HG03039 (cell line): ENCODE measurements at regions not wholly inside any gene's neighbourhood (a gene's known extent, or its start where the extent isn't known, plus 50 kb on each side); places are given as distances from the start of the nearest gene placed in this dataset.
A peak's percentile ranks its signal among the peaks of the same experiment; 100 is the strongest.
"Not testable (repeated sequence)": the region's sequence is repeated elsewhere in the genome, so short reads cannot be mapped to it uniquely, and the experiment has no call there.

Source experiments
- ATAC-seq: cut with Tn5 transposase; IDR thresholded peaks from one replicate; pipeline ENCODE4 v1.9.1; 2021; ENCODE audit warnings: mild to moderate bottlenecking, moderate library complexity; ENCODE audit not compliant: unreplicated experiment

GRCh38 chr11:34001557-34002064 is 49.9 kb upstream of the CAPRIN1 start:
- no peak for ATAC-seq

GRCh38 chr11:33999393-33999792 is 52.1 kb upstream of the CAPRIN1 start:
- ATAC-seq: no peak

- no peak for ATAC-seq
These were observed 53.8 kb upstream of the CAPRIN1 start for GRCh38 chr11:33997584-33998251.

- peak; percentile 54 for ATAC-seq
These were observed 54.8 kb upstream of the CAPRIN1 start for GRCh38 chr11:33996498-33997454.

- no peak for ATAC-seq
These were observed 56.6 kb upstream of the CAPRIN1 start for GRCh38 chr11:33994937-33995336.

DNA sequence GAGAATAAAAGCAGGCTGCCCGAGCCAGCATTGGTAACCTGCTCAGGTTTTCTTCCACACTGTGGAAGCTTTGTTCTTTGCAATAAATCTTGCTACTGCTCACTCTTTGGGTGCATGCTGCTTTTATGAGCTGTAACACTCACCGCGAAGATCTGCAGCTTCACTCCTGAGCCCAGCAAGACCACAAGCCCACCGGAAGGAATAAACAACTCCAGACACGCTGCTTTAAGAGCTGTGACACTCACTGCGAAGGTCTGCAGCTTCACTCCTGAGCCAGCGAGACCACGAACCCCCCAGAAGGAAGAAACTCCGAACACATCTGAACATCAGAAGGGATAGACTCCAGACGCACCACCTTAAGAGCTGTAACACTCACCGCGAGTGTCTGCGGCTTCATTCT is 60.4 kb upstream of the CAPRIN1 start:
- not testable (repeated sequence) for ATAC-seq

GRCh38 chr11:33990131-33990530 is 61.4 kb upstream of the CAPRIN1 start:
- not testable (repeated sequence) for ATAC-seq

DNA sequence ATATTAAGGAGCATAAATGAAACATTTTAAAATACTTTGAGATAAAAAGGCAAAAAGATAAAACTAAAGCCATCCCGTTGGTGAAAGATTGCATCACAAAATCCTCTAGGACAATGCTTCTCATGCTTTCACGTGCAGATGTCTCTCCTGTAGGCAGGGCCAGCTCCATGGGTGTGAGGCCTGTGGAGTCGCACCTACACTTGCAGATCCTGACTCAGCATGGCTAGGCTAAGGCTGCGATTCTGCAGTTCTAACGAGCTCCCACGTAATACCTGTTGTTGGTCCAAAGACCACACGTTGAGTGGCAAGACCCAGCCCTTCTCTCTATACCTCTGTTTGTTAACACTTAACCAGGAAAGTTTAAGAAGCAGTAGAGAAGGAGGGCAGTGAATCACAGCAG is 62.1 kb upstream of the CAPRIN1 start:
- no peak for ATAC-seq

GRCh38 chr11:33988586-33989370 is 62.8 kb upstream of the CAPRIN1 start:
- no peak for ATAC-seq

GRCh38 chr11:33987975-33988580 is 63.5 kb upstream of the CAPRIN1 start:
- no peak for ATAC-seq

DNA sequence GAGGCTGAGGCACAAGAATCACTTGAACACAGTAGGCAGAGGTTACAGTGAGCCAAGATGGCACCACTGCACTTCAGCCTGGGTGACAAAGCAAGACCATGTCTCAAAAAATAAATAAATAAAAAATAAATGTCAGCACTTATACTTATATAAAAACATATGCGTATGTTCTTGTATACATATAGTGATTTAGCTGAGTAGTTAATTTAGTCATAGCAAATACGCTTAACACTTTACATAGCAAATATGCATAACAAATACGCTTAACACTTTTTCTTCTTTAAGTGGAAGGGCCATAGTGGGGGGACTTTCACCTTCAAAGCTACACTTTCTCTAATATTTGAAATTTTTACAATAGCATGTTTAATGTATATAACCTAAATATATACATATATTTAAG is 64.0 kb upstream of the CAPRIN1 start:
- ATAC-seq: no peak

DNA sequence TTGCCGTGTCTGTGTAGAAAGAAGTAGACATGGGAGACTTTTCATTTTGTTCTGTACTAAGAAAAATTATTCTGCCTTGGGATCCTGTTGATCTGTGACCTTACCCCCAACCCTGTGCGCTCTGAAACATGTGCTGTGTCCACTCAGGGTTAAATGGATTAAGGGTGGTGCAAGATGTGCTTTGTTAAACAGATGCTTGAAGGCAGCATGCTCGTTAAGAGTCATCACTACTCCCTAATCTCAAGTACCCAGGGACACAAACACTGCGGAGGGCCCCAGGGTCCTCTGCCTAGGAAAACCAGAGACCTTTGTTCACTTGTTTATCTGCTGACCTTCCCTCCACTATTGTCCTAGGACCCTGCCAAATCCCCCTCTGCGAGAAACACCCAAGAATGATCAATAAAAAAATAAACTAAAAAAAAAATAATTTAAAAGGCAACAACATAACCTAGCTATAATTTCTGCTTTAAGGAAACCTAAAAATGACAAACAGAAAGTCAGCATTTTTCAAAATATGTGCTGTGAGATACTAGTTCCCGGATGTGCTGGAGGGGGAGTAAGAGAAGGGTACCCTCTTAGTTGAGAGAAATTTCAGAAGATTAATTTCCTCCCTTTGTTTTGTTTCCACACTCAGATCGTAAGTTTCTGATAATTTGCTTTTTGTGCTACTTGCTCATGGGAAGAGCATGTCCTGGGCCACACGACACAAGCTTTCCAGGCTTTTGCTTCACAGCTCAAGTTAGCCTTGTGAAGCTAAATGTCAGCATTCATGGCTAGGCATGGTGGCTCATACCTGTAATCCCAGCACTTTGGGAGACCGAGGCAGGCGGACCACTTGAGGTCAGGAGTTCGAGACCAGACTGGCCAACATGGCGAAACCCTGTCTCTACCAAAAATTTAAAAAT is 64.7 kb upstream of the CAPRIN1 start:
- ATAC-seq: not testable (repeated sequence)

DNA sequence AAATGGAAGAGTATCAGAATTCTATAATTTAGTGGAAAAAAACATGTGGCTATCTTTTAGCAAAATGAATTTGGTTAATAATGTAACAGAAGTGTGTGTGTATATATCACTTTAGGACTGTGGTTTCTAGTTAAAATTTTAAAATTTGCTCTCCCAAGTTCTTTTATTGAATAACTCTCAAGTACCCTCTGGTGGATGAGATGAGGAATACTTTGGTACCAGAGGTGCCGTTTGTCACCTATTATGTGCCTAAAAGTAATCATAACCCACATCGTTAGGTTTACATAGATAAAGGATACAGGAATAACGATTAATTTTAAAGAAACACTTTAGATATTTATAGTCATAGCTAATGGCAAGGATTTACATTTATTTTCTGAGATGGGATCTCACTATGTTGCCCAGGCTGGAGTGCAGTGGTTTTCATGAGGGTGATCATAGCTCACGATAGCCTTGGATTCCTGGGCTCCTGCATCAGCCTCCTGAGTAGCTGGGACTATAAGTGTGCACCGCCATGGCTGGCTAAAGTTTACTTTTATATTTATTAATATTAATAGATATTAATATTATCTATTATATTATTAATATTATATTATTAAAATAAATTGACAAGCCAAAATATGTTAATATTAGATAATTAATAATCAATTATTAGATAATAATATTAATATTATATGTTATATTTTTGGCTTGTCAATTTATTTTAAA is 66.7 kb upstream of the CAPRIN1 start:
- no peak for ATAC-seq

DNA sequence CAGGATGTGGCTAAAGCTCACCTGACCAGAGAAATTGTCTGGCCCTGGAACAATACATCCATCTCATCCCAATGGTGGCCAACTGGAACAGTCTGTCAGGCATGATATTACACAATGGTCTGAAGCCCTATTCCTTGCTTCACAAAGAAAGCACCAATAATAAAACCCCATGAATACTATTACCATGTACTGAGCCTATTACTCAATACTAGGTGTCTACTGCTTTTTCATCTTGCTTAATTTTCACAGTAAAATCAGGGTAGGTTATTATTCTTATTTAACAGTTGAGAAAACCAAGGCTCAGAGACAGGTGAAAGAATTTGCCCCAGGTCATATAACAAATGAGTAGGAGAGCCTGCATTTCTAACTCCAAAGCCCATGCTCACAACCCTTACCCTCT is 68.9 kb upstream of the CAPRIN1 start:
- ATAC-seq: no peak

- ATAC-seq: no peak
These were observed 70.6 kb upstream of the CAPRIN1 start for GRCh38 chr11:33980897-33981296.

DNA sequence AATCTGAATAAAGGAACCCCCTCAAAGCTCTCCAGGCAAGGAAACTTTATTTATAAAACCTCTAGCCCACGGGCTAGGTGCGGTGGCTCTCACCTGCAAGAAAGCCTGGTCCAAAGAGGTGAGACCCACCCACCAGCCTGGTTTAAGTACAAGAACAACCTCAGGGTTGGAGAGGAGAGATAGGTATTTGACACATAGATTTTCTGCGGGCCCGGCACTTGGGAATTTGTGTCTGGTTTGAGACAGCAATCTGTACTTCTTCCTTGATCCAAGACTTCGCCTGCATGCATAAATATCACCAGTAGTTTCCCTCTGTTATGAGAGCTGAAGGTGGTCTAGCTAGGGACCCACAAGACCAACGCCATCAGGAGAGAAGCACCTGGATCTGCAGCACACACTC is 73.2 kb upstream of the CAPRIN1 start:
- no peak for ATAC-seq

DNA sequence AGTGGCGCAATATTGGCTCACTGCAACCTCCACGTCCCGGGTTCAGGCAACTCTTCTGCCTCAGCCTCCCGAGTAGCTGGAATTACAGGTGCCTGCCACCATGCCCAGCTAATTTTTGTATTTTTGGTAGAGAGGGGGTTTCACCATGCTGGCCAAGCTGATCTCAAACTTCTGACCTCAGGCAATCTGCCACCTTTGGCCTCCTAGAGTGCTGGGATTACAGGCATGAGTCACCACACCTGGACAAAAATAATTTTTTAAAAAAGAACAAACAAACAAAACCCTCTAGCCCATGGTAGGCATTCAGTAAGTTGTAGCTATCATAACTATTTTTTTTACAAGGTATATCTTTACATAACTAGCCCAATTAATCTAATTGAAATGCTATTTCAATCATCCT is 73.9 kb upstream of the CAPRIN1 start:
- ATAC-seq: no peak

DNA sequence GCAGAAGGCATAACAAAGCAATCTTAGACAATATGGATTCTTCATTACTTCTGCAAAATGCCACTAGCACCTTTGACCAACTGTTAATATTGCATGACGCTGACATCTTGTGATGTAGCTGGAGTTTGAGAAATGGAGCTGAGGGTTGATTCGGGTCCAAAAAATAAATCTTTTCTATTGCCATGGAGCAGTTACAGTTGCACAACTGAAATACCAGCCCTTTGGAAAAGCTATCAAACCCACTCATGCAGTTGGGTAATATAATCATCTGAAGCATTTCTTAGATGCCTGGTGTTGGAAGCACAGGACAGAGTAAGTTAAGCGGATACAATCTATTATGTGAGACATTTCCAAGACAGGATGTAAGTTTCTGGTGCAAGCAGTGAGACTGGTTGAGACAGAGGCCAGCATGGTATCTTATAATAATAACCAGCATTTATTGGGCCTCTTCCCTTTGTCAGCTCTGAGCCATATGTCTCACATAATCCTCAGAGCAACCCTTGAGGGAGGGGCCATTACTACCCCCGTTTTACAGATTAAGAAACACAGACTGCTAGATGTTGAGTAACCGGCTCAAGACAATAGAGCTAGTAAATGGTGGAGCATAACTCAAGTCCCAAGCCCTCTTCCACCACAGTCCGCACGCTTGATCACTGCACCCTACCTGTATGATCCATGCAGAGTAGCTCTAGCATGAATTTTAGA is 74.9 kb upstream of the CAPRIN1 start:
- no peak for ATAC-seq
